A549 (cell line): ENCODE measurements at regions not wholly inside any gene's neighbourhood (a gene's known extent, or its start where the extent isn't known, plus 50 kb on each side); places are given as distances from the start of the nearest gene placed in this dataset.

ENCODE experiments used
- ATAC-seq, 2 experiments: fragments of 200-7000 bp in 1 of 2; fragments of >200 bp in 1 of 2; cut with Nextera tagmentation in 1 of 2; cut with Tn5 transposase in 1 of 2; 3 replicates each; pipeline versions ENCODE4 v1.8.0 to v1.9.1; 2018 to 2020; ENCODE audit warnings: mild to moderate bottlenecking in 1 of 2, moderate library complexity in 1 of 2
- CTCF ChIA-PET: fragments of 300-600 bp; sonication (Branson Sonifier 250); formaldehyde crosslinking; extraction: SDS; loops from one replicate; lab custom pipeline; 2021; ENCODE audit warnings: antibody characterized with exemption, inconsistent platforms; lab: Yijun Ruan, JAX
- POLR2A ChIA-PET: fragments of 350-600 bp; formaldehyde crosslinking; extraction: SDS; loops from one replicate; lab custom pipeline; 2021; ENCODE audit warnings: antibody characterized with exemption, inconsistent platforms; lab: Yijun Ruan, JAX
- DNase-seq, 2 experiments: peaks; one replicate each; pipeline versions ENCODE4 v3.0.0 to v3.0.0-alpha.2; 2011 to 2016; ENCODE audit warnings: low read depth in 1 of 2, low spot score in 1 of 2
- FAIRE-seq: peaks from 2 replicates; lab custom pipeline; 2011; peaks lifted over from hg19 to GRCh38; lab: Jason Lieb, UNC
- H3K27ac ChIP-seq, 2 experiments: fragments of >200 bp; sonication (Bioruptor Twin); formaldehyde crosslinking; 3 replicates each; pipeline ENCODE4 v1.5.1; 2016 to 2017
- H3K4me1 ChIP-seq: fragments of >200 bp; sonication (Bioruptor Twin); formaldehyde crosslinking; 3 replicates; pipeline ENCODE4 v1.6.1; 2016
- H3K4me2 ChIP-seq: fragments of >200 bp; sonication (Bioruptor Twin); formaldehyde crosslinking; 3 replicates; pipeline ENCODE4 v1.6.1; 2016
- H3K4me3 ChIP-seq: fragments of >200 bp; sonication (Bioruptor Twin); formaldehyde crosslinking; 3 replicates; pipeline ENCODE4 v1.5.1; 2016
- H3K9me3 ChIP-seq: fragments of >200 bp; sonication (Bioruptor Twin); formaldehyde crosslinking; 3 replicates; pipeline ENCODE4 v1.6.1; 2016
- ATOH8 ChIP-seq: fragments of 250-450 bp; sonication (Bioruptor Pico); IDR thresholded peaks from 2 replicates; pipeline ENCODE4 v1.5.0; 2020; ENCODE audit warnings: low read depth, mild to moderate bottlenecking, moderate library complexity
- CBX2 ChIP-seq: fragments of 200-600 bp; sonication (generic); IDR thresholded peaks from 2 replicates; pipeline ENCODE4 v1.6.1; 2016; ENCODE audit warnings: low read depth, mild to moderate bottlenecking, borderline replicate concordance
- CBX8 ChIP-seq: fragments of 200-600 bp; sonication (generic); IDR thresholded peaks from 2 replicates; pipeline ENCODE4 v1.6.1; 2016
- CEBPB ChIP-seq, 2 experiments: fragments of >200 bp in 1 of 2; sonication (Bioruptor Twin) in 1 of 2; formaldehyde crosslinking in 1 of 2; IDR thresholded peaks; 2 replicates each; pipeline ENCODE4 v1.6.1; 2012 to 2016
- EHF ChIP-seq: fragments of 250-450 bp; sonication (Bioruptor Pico); IDR thresholded peaks from 2 replicates; pipeline ENCODE4 v1.5.0; 2020; ENCODE audit warnings: mild to moderate bottlenecking
- EP300 ChIP-seq, 2 experiments: fragments of >200 bp; sonication (Bioruptor Twin); formaldehyde crosslinking; IDR thresholded peaks; 2 replicates in 1 of 2; 3 replicates in 1 of 2; pipeline ENCODE4 v1.6.1; 2016 to 2017
- FOSB ChIP-seq: fragments of 250-450 bp; sonication (Bioruptor Pico); IDR thresholded peaks from 2 replicates; pipeline ENCODE4 v1.5.0; 2020; ENCODE audit warnings: mild to moderate bottlenecking, moderate library complexity
- FOSL2 ChIP-seq, 2 experiments: fragments of 450-650 bp in 1 of 2; fragments of >200 bp in 1 of 2; sonication (Bioruptor Twin) in 1 of 2; formaldehyde crosslinking; IDR thresholded peaks; 2 replicates each; pipeline versions ENCODE4 v1.5.0 to v1.6.1; 2016 to 2020; ENCODE audit warnings: mild to moderate bottlenecking in 1 of 2, moderate library complexity in 1 of 2
- HEYL ChIP-seq: fragments of 250-450 bp; sonication (Bioruptor Pico); IDR thresholded peaks from 2 replicates; pipeline ENCODE4 v1.8.0; 2021; ENCODE audit warnings: mild to moderate bottlenecking, moderate library complexity
- JUN ChIP-seq, 2 experiments: fragments of >200 bp; sonication (Bioruptor Twin); formaldehyde crosslinking; IDR thresholded peaks; 2 replicates in 1 of 2; 3 replicates in 1 of 2; pipeline ENCODE4 v1.6.1; 2016 to 2017
- JUNB ChIP-seq: fragments of >200 bp; sonication (Bioruptor Twin); formaldehyde crosslinking; IDR thresholded peaks from 2 replicates; pipeline ENCODE4 v1.6.1; 2016
- KDM1A ChIP-seq: fragments of 200-600 bp; sonication (generic); IDR thresholded peaks from 2 replicates; pipeline ENCODE4 v1.6.1; 2016; ENCODE audit warnings: low read depth, mild to moderate bottlenecking
- KDM5A ChIP-seq: fragments of 200-600 bp; sonication (generic); IDR thresholded peaks from 2 replicates; pipeline ENCODE4 v1.6.1; 2016; ENCODE audit warnings: antibody characterized with exemption, mild to moderate bottlenecking
- MAFK ChIP-seq: fragments of 450-650 bp; IDR thresholded peaks from 2 replicates; pipeline ENCODE4 v1.6.1; 2014; ENCODE audit not compliant: partially characterized antibody
- NFE2L2 ChIP-seq: fragments of 150-350 bp; conservative IDR thresholded peaks from 2 replicates; pipeline ENCODE4 v1.6.1; 2014; ENCODE audit warnings: low read length
- NR3C1 ChIP-seq: fragments of >200 bp; sonication (Bioruptor Twin); formaldehyde crosslinking; IDR thresholded peaks from 3 replicates; pipeline ENCODE4 v1.6.1; 2017
- POLR2AphosphoS2 ChIP-seq: conservative IDR thresholded peaks from 2 replicates; pipeline ENCODE4 v1.6.1; 2012; ENCODE audit warnings: low read length, improper control_type of control experiment, inconsistent platforms
- RAD21 ChIP-seq, 2 experiments: fragments of >200 bp in 1 of 2; sonication (Bioruptor Twin) in 1 of 2; formaldehyde crosslinking in 1 of 2; IDR thresholded peaks in 1 of 2; conservative IDR thresholded peaks in 1 of 2; 2 replicates in 1 of 2; 3 replicates in 1 of 2; pipeline ENCODE4 v1.6.1; 2012 to 2018; ENCODE audit warnings: inconsistent platforms in 1 of 2
- RFX5 ChIP-seq: fragments of 450-650 bp; IDR thresholded peaks from 2 replicates; pipeline ENCODE4 v1.7.1; 2014; ENCODE audit warnings: antibody characterized with exemption, mild to moderate bottlenecking, moderate library complexity
- ZFP36 ChIP-seq: fragments of 450-650 bp; IDR thresholded peaks from 2 replicates; pipeline ENCODE4 v1.6.1; 2014; ENCODE audit warnings: borderline replicate concordance; ENCODE audit not compliant: partially characterized antibody
- ZSCAN20 ChIP-seq: fragments of 250-450 bp; sonication (Bioruptor Pico); IDR thresholded peaks from 2 replicates; pipeline ENCODE4 v1.8.0; 2022; ENCODE audit warnings: mild to moderate bottlenecking, moderate library complexity
- WGBS: methylation state at CpG from one replicate; pipeline ENCODE4 v1.1.6; 2017; ENCODE audit errors: missing lambda C conversion rate; 5-methylcytosine and 5-hydroxymethylcytosine counted together
- TF ChIP-seq, protein P1 (sequence below): IDR thresholded peaks from 2 replicates; pipeline ENCODE4 v1.6.1; 2012
- TF ChIP-seq, protein P2 (sequence below): fragments of 250-450 bp; sonication (Bioruptor Pico); IDR thresholded peaks from 2 replicates; pipeline ENCODE4 v1.5.0; 2021; ENCODE audit warnings: mild to moderate bottlenecking, moderate library complexity, borderline replicate concordance

- CTCF ChIA-PET, result no interaction called here
- no peak for DNase-seq
- WGBS, result 48% methylated on average over 5 of the region's 5 CpGs
- Histone ChIP-seq H3K9me3 (no peaks in the 10 kb centered on the region), H3K4me1 (no peaks in the 10 kb centered on the region), H3K27ac (no peak overlapping the region), H3K4me3 (no peak overlapping the region), H3K4me2 (no peak overlapping the region)
- no peak for ATAC-seq
- POLR2A ChIA-PET, result no interaction called here
- FAIRE-seq, result no peak
- TF ChIP-seq MAFK (peak; percentile 76), RFX5 (no peak), CEBPB (IDR thresholded peaks at IDR 0.05) (no peak)
- TF ChIP-seq, protein P1, sequence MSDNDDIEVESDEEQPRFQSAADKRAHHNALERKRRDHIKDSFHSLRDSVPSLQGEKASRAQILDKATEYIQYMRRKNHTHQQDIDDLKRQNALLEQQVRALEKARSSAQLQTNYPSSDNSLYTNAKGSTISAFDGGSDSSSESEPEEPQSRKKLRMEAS, result no peak
Measured at GRCh38 chr11:31919175-31919574, 108.1 kb upstream of the PAX6 start.

- Histone ChIP-seq H3K27ac (no peak overlapping the region), H3K4me2 (no peak overlapping the region), H3K4me3 (no peak overlapping the region), H3K9me3 (no peaks in the 10 kb centered on the region), H3K4me1 (no peaks in the 10 kb centered on the region)
- TF ChIP-seq EHF (CRISPR knock-in tag), result no peak
- no peak for TF ChIP-seq JUNB
- TF ChIP-seq FOSB (CRISPR knock-in tag), result no peak
- no peak for TF ChIP-seq NFE2L2
- TF ChIP-seq ZFP36, result no peak
- ATAC-seq, result no peak
- no peak for DNase-seq
- POLR2A ChIA-PET, result no interaction called here
- FAIRE-seq, result no peak
- 50% methylated on average over 1 of the region's 1 CpG for WGBS
- CTCF ChIA-PET, result interaction anchor here (1.3 to 1.7 kb wide), 2 partner anchors 45 to 520 kb away, joined by 3 to 4 read pairs; no protein-coding TSS in a partner anchor
Measured at GRCh38 chr11:31915867-31916266, 104.7 kb upstream of the PAX6 start.

- DNase-seq (no peak), ATAC-seq (no peak), FAIRE-seq (no peak)
- Histone ChIP-seq H3K4me2 (no peak overlapping the region), H3K4me1 (no peaks in the 10 kb centered on the region), H3K27ac (no peak overlapping the region), H3K9me3 (no peaks in the 10 kb centered on the region), H3K4me3 (no peak overlapping the region)
- no peak for TF ChIP-seq KDM1A
- no peak for TF ChIP-seq POLR2AphosphoS2
- TF ChIP-seq JUN (IDR thresholded peaks at IDR 0.05), result no peak
- TF ChIP-seq ATOH8 (CRISPR knock-in tag), result no peak
- no peak for TF ChIP-seq RAD21 (conservative IDR thresholded peaks at IDR 0.05 in 1 of 2, IDR thresholded peaks at IDR 0.05 in 1 of 2)
- TF ChIP-seq CEBPB (IDR thresholded peaks at IDR 0.05), result no peak
- TF ChIP-seq FOSL2 (IDR thresholded peaks at IDR 0.05), result no peak
- TF ChIP-seq FOSL2 (CRISPR knock-in tag; IDR thresholded peaks at IDR 0.05), result no peak
- TF ChIP-seq HEYL (CRISPR knock-in tag), result no peak
- no peak for TF ChIP-seq NR3C1
- TF ChIP-seq ZSCAN20, result no peak
- TF ChIP-seq, protein P2, sequence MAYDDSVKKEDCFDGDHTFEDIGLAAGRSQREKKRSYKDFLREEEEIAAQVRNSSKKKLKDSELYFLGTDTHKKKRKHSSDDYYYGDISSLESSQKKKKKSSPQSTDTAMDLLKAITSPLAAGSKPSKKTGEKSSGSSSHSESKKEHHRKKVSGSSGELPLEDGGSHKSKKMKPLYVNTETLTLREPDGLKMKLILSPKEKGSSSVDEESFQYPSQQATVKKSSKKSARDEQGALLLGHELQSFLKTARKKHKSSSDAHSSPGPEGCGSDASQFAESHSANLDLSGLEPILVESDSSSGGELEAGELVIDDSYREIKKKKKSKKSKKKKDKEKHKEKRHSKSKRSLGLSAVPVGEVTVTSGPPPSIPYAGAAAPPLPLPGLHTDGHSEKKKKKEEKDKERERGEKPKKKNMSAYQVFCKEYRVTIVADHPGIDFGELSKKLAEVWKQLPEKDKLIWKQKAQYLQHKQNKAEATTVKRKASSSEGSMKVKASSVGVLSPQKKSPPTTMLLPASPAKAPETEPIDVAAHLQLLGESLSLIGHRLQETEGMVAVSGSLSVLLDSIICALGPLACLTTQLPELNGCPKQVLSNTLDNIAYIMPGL (CRISPR knock-in tag), result no peak
- no peak for TF ChIP-seq KDM5A
- TF ChIP-seq EP300 (IDR thresholded peaks at IDR 0.05), result no peak
- TF ChIP-seq NFE2L2, result no peak
- no peak for TF ChIP-seq CBX8
- no peak for TF ChIP-seq CBX2
- POLR2A ChIA-PET, result no interaction called here
- 0% methylated on average over 1 of the region's 1 CpG for WGBS
- CTCF ChIA-PET, result interaction anchor here (0.6 to 1.2 kb wide), 3 partner anchors 12 to 481 kb away, joined by 3 read pairs; no protein-coding TSS in a partner anchor
Measured at GRCh38 chr11:31913985-31914384, 102.9 kb upstream of the PAX6 start.
